Gastroesophageal sphincter (tissue), 3 donors: ENCODE measurements at regions not wholly inside any gene's neighbourhood (a gene's known extent, or its start where the extent isn't known, plus 50 kb on each side); places are given as distances from the start of the nearest gene placed in this dataset.

ENCODE experiments used
- CTCF ChIP-seq, 4 experiments: fragments of 200-600 bp in 2 of 4; fragments of 450-650 bp in 2 of 4; sonication (generic) in 1 of 4; IDR thresholded peaks; one replicate each; pipeline ENCODE4 v1.5.1; 2017 to 2019; ENCODE audit warnings: antibody characterized with exemption in 4 of 4, mild to moderate bottlenecking in 2 of 4, moderate library complexity in 2 of 4
- POLR2A ChIP-seq, 2 donors: fragments of 450-650 bp; IDR thresholded peaks; one replicate each; pipeline ENCODE4 v1.6.1; 2017; ENCODE audit warnings: antibody characterized with exemption in 2 of 2, mild to moderate bottlenecking in 2 of 2, moderate library complexity in 1 of 2

GRCh38 chr18:45509535-45509934 is 105.7 kb upstream of the SLC14A2 start:
- TF ChIP-seq POLR2A (IDR thresholded peaks at IDR 0.05) (no peak), CTCF (IDR thresholded peaks at IDR 0.05) (no peak)
